GM12892 (cell line): ENCODE measurements at regions not wholly inside any gene's neighbourhood (a gene's known extent, or its start where the extent isn't known, plus 50 kb on each side); places are given as distances from the start of the nearest gene placed in this dataset.

Experiments used
- DNase-seq: peaks from one replicate; pipeline ENCODE4 v3.0.0; 2011; ENCODE audit not compliant: insufficient read length
- FAIRE-seq: peaks from 2 replicates; lab custom pipeline; 2011; peaks lifted over from hg19 to GRCh38; lab: Jason Lieb, UNC
- POLR2A ChIP-seq: IDR thresholded peaks from 2 replicates; pipeline ENCODE4 v1.6.1; 2011; ENCODE audit warnings: low read depth, low read length, control low read depth
- POLR2AphosphoS5 ChIP-seq: IDR thresholded peaks from 2 replicates; pipeline ENCODE4 v1.6.1; 2011; ENCODE audit warnings: low read depth, low read length, control low read depth
- TAF1 ChIP-seq: IDR thresholded peaks from 2 replicates; pipeline ENCODE4 v1.6.1; 2011; ENCODE audit warnings: low read depth, mild to moderate bottlenecking, control low read depth, low read length, borderline replicate concordance

GRCh38 chr5:2653991-2654390, 97.5 kb downstream of the IRX2 start:
- no peak for TF ChIP-seq POLR2AphosphoS5
- no peak for TF ChIP-seq POLR2A
- TF ChIP-seq TAF1 = no peak
- DNase-seq = no peak
- FAIRE-seq = no peak

DNA sequence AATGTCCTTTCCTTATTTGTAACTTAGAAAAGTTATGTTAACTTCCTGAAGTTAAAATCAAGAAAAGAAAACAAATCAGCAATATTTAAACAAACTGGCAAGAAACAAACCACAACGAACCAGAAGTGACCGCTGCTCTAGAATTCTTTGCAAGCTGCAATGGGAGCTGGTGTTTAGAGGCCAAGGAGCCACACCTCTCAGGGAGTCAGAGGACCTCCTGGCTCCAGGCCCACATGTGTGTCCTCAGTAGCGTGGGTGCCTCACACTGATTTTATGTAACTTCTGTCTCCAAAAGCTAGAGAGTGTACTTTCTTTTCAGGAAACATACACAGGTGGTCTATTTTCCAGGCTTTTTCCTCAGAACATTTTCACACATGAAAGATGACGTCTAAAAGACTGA, 100.4 kb downstream of the IRX2 start:
- no peak for FAIRE-seq
- no peak for DNase-seq
- TF ChIP-seq POLR2AphosphoS5 = no peak
- TF ChIP-seq POLR2A = no peak
- TF ChIP-seq TAF1 = no peak

- TF ChIP-seq POLR2AphosphoS5 (no peak), POLR2A (no peak), TAF1 (no peak)
- FAIRE-seq (no peak), DNase-seq (no peak)
These were observed 108.7 kb downstream of the IRX2 start for GRCh38 chr5:2642684-2643345.

DNA sequence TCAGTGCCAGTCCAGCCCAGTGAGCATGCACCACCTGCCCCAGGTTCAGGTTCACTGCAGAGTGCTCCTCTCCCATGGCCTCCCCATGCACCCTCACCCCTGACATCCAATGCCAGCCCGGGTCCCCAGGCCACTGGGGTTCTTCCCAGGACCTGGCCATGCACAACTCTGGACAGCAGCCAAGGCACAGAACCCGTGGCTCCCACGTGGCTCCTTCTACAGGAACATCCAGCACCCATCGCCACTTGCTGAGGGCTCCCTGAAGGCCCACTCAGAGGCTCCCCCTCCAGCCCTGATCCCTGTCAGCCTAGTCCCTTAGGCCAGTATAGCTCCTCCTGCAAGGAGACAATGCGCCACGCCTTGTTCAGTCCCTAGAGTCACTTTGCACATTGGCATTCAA, 110.8 kb downstream of the IRX2 start:
- FAIRE-seq (no peak), DNase-seq (no peak)
- TF ChIP-seq POLR2AphosphoS5 (no peak), POLR2A (no peak), TAF1 (no peak)

DNA sequence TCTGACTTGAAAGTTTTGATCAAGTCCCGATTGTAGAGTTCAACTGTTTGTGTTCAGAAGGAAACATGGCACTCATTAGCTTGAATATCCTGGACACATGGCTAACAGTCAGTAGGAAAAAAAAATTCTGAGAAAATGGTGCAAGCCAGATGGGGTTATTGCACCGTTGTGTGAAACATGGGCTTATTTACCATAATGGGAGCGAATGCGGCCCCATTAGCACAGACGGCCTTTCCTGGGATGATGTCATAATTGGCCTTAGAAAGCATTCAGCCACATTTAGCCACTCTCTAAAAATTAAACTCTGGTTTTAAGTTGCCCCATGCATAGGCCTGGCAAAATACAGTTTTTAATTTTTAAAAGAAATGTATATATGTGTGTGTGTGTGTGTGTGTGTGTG, 112.1 kb downstream of the IRX2 start:
- FAIRE-seq (no peak), DNase-seq (no peak)

DNA sequence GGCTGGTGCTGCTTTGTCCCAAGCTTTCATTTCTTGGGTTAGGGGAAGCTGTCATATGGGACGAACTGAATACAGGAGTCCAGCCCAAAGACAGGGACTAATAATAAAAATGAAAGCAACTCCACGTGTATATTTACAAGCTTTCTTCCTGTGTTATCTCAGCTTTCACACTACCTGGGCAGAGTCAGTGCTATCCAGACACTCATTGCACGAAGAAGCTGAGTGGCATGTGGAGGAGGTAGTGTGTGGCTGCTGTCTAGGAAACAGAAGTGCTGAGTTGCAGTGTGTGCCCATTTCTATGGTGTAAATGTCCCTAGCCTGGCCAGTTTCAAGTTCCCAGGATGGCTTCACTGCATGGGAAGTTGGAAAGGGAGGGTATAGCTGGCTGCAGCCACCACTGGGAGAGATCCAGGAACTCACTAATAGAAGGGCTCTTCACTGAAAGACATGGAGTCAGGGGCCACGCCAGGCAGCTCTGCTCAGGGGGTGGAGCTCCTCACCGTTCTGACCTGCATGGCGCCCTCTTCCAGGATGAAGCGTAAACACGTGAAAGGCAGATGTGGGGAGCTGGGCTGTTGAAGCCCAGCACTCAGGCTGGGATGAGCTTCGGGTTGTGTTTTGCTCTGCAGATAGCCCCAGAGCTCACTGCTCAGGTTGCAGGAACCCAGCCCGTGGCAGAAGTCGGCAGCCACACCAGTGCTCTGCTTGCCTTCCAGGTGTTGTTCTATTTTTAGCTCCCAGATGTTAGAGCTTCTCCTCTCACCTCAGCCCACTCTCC, 116.9 kb downstream of the IRX2 start:
- FAIRE-seq = no peak
- TF ChIP-seq TAF1 = no peak
- TF ChIP-seq POLR2AphosphoS5 = no peak
- TF ChIP-seq POLR2A = no peak
- DNase-seq = no peak

More for the DNA sequence above, 112.1 kb downstream of the IRX2 start:
- TF ChIP-seq POLR2AphosphoS5 = no peak
- TF ChIP-seq POLR2A = no peak
- no peak for TF ChIP-seq TAF1

DNA sequence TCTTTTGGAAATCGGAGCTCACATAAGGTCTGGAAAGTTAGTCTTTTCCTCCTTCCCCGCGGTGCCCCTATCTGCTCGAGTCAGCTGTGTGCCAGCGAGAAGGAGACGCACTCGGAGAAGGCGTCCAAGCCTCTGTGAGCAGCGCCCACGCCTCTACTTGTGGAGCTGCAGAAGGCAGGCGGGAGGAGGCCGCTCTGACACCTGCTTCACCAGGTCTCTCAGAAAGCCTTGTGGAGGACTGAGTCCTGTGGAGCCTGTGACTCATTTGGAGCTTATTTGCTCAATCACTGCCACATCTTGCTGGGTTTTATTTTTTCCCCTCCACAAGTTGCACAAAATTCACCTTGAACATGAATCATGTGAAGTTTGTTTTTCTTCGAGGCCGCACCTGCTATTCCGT, 117.5 kb downstream of the IRX2 start:
- FAIRE-seq (no peak), DNase-seq (no peak)
- TF ChIP-seq POLR2A (no peak), POLR2AphosphoS5 (no peak), TAF1 (no peak)

DNA sequence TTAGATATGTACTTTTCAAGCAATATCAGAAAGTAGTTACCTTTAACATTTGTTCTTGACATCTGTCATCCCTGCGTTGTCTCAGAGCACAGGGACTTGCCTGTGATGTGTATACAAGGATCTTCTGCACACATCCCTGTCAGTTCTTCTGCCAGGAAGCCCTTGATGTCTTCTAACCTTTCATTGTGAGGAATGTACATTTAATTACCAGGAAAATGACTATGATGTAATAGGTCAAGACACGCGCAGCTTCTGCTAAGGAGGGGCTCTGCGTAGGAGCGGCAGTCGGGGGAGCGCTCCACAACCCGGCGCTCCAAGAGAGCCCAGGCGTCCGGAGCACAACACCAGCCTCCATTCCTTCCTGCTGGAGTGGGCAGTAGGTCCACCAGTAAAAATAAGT, 119.7 kb downstream of the IRX2 start:
- TF ChIP-seq POLR2AphosphoS5 (no peak), TAF1 (no peak), POLR2A (no peak)
- FAIRE-seq = no peak
- no peak for DNase-seq

- no peak for DNase-seq
- FAIRE-seq = no peak
- TF ChIP-seq POLR2A = no peak
- TF ChIP-seq TAF1 = no peak
These were observed 122.4 kb downstream of the IRX2 start for GRCh38 chr5:2629045-2629444.

GRCh38 chr5:2627867-2628266, 123.6 kb downstream of the IRX2 start:
- TF ChIP-seq POLR2A (no peak), POLR2AphosphoS5 (no peak), TAF1 (no peak)
- DNase-seq (no peak), FAIRE-seq (no peak)

DNA sequence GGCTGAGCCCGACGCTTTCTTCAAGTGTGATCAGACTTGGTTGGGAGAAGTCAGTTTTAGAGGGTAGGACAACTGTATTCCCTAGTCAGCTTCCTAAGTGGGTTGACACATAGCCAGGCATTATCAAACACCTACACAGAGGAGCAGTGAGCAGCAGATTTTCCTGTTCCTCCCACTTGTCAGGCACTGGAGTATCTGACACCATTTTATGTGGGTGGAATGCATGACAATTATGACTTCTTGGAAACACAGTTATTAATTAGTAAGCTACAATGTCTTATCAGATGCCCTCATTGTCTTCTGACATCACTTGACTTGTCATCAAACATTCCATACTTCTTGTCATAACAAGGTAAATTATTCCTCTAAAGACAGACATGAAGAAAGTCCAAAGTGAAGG, 124.9 kb downstream of the IRX2 start:
- no peak for FAIRE-seq

GRCh38 chr5:2622866-2623265, 128.6 kb downstream of the IRX2 start:
- no peak for TF ChIP-seq TAF1
- TF ChIP-seq POLR2AphosphoS5 = no peak
- no peak for TF ChIP-seq POLR2A
- FAIRE-seq = no peak
- no peak for DNase-seq

More for the DNA sequence above, 124.9 kb downstream of the IRX2 start:
- no peak for DNase-seq
- TF ChIP-seq TAF1 (no peak), POLR2AphosphoS5 (no peak), POLR2A (no peak)

GRCh38 chr5:2621631-2622030, 129.8 kb downstream of the IRX2 start:
- no peak for TF ChIP-seq POLR2AphosphoS5
- no peak for TF ChIP-seq TAF1
- TF ChIP-seq POLR2A = no peak
- DNase-seq (no peak), FAIRE-seq (no peak)

- TF ChIP-seq TAF1 = no peak
- no peak for TF ChIP-seq POLR2AphosphoS5
- no peak for TF ChIP-seq POLR2A
- FAIRE-seq (no peak), DNase-seq (no peak)
These were observed 132.3 kb downstream of the IRX2 start for GRCh38 chr5:2619216-2619615.
